ENCODE measurements at regions not wholly inside any gene's neighbourhood (a gene's known extent, or its start where the extent isn't known, plus 50 kb on each side); places are given as distances from the start of the nearest gene placed in this dataset.

GRCh38 chr18:42442656-42443055, 487.6 kb downstream of the PIK3C3 start:
- no peaks in the 10 kb centered on the region for H4K20me1 ChIP-seq (ENCODE audit: low read length)
- no peak overlapping the region for H3K4me3 ChIP-seq (ENCODE audit: low read length)
- H3K4me1 ChIP-seq (ENCODE audit: insufficient read depth, low read length) = no peaks in the 10 kb centered on the region
- TF ChIP-seq CTCF (conservative IDR thresholded peaks at IDR 0.05; ENCODE audit: low read depth, low read length) (no peak), EZH2phosphoT487 (IDR thresholded peaks at IDR 0.05; ENCODE audit: borderline replicate concordance, low read length) (no peak), EZH2 (IDR thresholded peaks at IDR 0.05; ENCODE audit: low read length, unreplicated experiment) (no peak)
- ChIA-PET POLR2A (ENCODE audit: unreplicated experiment) (no interaction called here), CTCF (no interaction called here)
- no peaks in the 10 kb centered on the region for H3F3A ChIP-seq (ENCODE audit: low read length, unreplicated experiment)
- H3K9me2 ChIP-seq (replicated peaks; ENCODE audit: low read length) = no peaks in the 10 kb centered on the region
- no TSS peak for BruUV-seq (replicated peaks)
- H3K27ac ChIP-seq (ENCODE audit: low read length) = no peak overlapping the region
- H3K36me3 ChIP-seq (ENCODE audit: low read depth, low read length) = no peaks in the 10 kb centered on the region
- intact Hi-C loops (cut with micrococcal nuclease) = no loop called here
- H2AFZ ChIP-seq (ENCODE audit: low read length) = no peak overlapping the region
- no peaks in the 10 kb centered on the region for H3K9me3 ChIP-seq (ENCODE audit: low read length)
- no peak overlapping the region for H3K9ac ChIP-seq (ENCODE audit: low read length)
- ATAC-seq (no peak), DNase-seq (no peak)
- no peaks in the 10 kb centered on the region for H3K79me2 ChIP-seq (ENCODE audit: low read length)
- no peak overlapping the region for H3K4me2 ChIP-seq (ENCODE audit: low read length)
- H3K27me3 ChIP-seq (ENCODE audit: low read length) = no peaks in the 10 kb centered on the region

GRCh38 chr18:42444349-42444748, 489.3 kb downstream of the PIK3C3 start:
- no peak for ATAC-seq
- Histone ChIP-seq H3K36me3 (ENCODE audit: low read depth, low read length) (no peaks in the 10 kb centered on the region), H3K9me3 (ENCODE audit: low read length) (no peaks in the 10 kb centered on the region), H3K27me3 (ENCODE audit: low read length) (no peaks in the 10 kb centered on the region), H3K4me2 (ENCODE audit: low read length) (no peak overlapping the region), H3K27ac (ENCODE audit: low read length) (no peak overlapping the region), H3K9me2 (replicated peaks; ENCODE audit: low read length) (no peaks in the 10 kb centered on the region), H2AFZ (ENCODE audit: low read length) (no peak overlapping the region), H3F3A (ENCODE audit: low read length, unreplicated experiment) (no peaks in the 10 kb centered on the region), H3K9ac (ENCODE audit: low read length) (no peak overlapping the region), H4K20me1 (ENCODE audit: low read length) (no peaks in the 10 kb centered on the region), H3K79me2 (ENCODE audit: low read length) (no peaks in the 10 kb centered on the region), H3K4me3 (ENCODE audit: low read length) (no peak overlapping the region), H3K4me1 (ENCODE audit: insufficient read depth, low read length) (no peaks in the 10 kb centered on the region)
- TF ChIP-seq EZH2phosphoT487 (IDR thresholded peaks at IDR 0.05; ENCODE audit: borderline replicate concordance, low read length) = no peak
- TF ChIP-seq CTCF (conservative IDR thresholded peaks at IDR 0.05; ENCODE audit: low read depth, low read length) = no peak
- TF ChIP-seq EZH2 (IDR thresholded peaks at IDR 0.05; ENCODE audit: low read length, unreplicated experiment) = no peak
- POLR2A ChIA-PET (ENCODE audit: unreplicated experiment) = no interaction called here
- no TSS peak for BruUV-seq (replicated peaks)
- no peak for DNase-seq
- CTCF ChIA-PET = no interaction called here
- intact Hi-C loops (cut with micrococcal nuclease) = no loop called here

GRCh38 chr18:42445359-42445758, 490.3 kb downstream of the PIK3C3 start:
- Histone ChIP-seq H2AFZ (ENCODE audit: low read length) (no peak overlapping the region), H3K9ac (ENCODE audit: low read length) (no peak overlapping the region), H3K4me3 (ENCODE audit: low read length) (no peak overlapping the region), H3K4me2 (ENCODE audit: low read length) (no peak overlapping the region), H3K36me3 (ENCODE audit: low read depth, low read length) (no peaks in the 10 kb centered on the region), H3F3A (ENCODE audit: low read length, unreplicated experiment) (no peaks in the 10 kb centered on the region), H4K20me1 (ENCODE audit: low read length) (no peaks in the 10 kb centered on the region), H3K9me2 (replicated peaks; ENCODE audit: low read length) (no peaks in the 10 kb centered on the region), H3K27me3 (ENCODE audit: low read length) (no peaks in the 10 kb centered on the region), H3K79me2 (ENCODE audit: low read length) (no peaks in the 10 kb centered on the region), H3K27ac (ENCODE audit: low read length) (no peak overlapping the region), H3K9me3 (ENCODE audit: low read length) (no peaks in the 10 kb centered on the region), H3K4me1 (ENCODE audit: insufficient read depth, low read length) (no peaks in the 10 kb centered on the region)
- ATAC-seq (no peak), DNase-seq (no peak)
- intact Hi-C loops (cut with micrococcal nuclease) = no loop called here
- POLR2A ChIA-PET (ENCODE audit: unreplicated experiment) = no interaction called here
- no TSS peak for BruUV-seq (replicated peaks)
- CTCF ChIA-PET = no interaction called here
- no peak for TF ChIP-seq EZH2 (IDR thresholded peaks at IDR 0.05; ENCODE audit: low read length, unreplicated experiment)
- no peak for TF ChIP-seq EZH2phosphoT487 (IDR thresholded peaks at IDR 0.05; ENCODE audit: borderline replicate concordance, low read length)
- no peak for TF ChIP-seq CTCF (conservative IDR thresholded peaks at IDR 0.05; ENCODE audit: low read depth, low read length)
